NCI-H1694 treated with DMSO at 0.1 percent for 48 hours (cell line): ENCODE measurements at regions not wholly inside any gene's neighbourhood (a gene's known extent, or its start where the extent isn't known, plus 50 kb on each side); places are given as distances from the start of the nearest gene placed in this dataset.
"Not testable (repeated sequence)": the region's sequence is repeated elsewhere in the genome, so short reads cannot be mapped to it uniquely, and the experiment has no call there.

Experiments
- DNase-seq: peaks from one replicate; lab custom pipeline; 2025; lab: John Stamatoyannopoulos, UW

DNA sequence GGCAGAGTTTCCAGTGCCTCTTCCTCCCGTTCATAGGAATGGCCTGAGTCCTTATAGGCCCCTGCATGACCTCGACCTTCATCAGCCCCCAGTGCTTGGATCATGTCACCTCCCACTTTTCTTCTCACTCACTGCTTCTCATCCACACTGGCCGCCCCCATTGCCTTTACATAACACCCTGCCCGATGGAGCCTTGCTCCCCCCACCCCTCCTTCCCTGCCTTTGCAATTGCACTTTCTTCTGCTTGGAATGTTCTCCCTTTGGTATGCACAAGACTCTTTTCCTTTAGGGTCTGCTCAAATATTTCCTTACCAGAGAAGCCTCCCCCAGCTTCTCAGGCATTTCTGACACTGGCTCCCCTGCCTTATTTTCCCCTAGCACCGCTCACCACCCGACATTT, 125.2 kb upstream of the KCNJ6 start:
- DNase-seq, result no peak

DNA sequence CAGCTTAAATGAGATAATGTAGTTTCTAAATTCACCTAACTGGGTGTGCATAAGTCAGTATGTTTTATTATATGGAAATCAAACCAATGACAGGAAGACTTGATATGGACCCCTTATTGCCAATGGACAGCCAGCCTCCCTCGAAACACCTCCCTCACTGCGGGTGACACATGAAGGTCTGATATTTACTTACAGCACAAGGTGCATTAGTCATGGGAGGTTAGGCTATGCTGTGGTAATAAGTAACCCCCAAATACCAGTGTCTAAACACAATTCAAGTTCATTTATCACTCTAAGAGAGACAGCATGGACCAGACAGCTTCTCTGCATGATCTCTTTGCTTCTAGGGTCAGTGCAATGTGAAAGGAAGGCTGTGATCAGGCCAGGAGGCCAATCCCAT, 126.0 kb upstream of the KCNJ6 start:
- DNase-seq, result no peak

DNA sequence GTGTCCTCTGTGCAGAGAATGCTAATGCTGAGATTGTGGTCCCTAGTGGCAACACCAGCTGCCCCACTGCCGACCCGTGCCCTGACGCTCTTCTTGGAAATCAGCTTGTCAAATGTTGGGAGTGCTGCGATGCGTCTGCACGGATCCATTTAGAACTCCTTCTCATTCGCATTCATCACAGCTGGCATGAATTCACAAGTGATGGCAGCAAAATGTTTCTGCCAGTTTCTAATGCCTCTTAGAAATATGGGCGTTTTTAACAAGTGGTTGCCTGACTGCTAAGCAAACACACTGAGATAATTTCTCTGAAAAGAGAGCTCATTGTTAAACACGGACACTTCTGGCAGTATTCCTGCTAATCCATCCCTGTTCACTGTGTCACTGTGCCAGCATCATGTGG, 131.9 kb upstream of the KCNJ6 start:
- DNase-seq, result no peak

- DNase-seq, result no peak
Observed at GRCh38 chr21:38054334-38054733, 138.1 kb upstream of the KCNJ6 start.

DNA sequence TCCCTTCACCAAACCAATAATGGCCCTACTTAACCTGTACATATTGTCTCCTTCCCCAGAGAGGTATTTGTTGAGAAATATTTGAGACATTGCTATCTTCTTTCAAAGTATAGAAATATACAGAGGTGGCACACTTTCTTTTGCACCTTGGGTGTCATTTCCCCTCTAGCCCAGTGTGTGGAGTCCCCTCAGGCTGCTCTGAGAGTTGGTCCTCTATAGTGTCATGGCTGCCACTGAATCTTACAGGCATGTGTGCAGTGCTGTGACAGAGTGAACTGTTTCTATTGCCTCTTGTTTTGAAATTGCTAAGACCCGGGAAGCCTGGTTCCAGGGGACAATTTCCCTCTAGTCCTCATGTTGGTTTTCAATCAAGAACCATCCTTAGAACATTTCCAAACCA, 140.2 kb upstream of the KCNJ6 start:
- DNase-seq, result no peak

DNA sequence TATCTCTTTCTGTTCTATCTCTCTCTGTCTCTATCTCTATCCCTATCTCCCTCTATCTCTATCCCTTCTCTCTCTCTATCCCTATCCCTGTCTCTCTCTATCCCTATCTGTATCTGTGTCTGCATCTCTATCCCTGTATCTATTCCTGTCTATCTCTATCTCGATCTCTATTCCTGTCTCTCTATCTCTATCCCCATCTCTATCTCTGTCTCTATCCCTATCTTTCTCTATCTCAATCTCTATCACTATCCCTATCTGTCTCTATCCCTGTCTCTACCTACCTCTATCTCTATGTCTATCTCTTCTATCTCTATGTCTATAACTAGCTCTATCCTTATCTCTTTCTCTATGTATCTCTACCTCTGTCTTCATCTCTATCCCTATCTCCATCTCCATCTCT, 141.4 kb upstream of the KCNJ6 start:
- no peak for DNase-seq

DNA sequence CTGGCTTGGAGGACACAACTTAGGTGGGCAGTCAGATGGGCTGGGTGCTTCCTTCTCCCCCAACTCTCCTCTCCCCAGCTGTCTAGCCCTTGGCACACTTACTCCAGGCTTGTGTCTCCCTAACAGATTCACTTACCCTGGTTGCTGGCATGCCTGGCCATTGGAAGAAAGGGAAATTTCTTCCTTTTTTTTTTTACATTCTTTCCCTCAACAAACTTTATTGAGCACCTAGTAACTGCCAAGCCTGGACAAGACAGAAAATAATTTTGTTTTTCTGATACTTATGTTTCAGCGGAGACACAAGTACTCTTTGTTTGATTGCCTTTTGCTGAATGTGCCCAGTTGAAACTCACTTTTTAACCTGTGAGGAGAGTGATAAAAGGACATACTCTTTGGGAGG, 144.3 kb upstream of the KCNJ6 start:
- no peak for DNase-seq

- DNase-seq, result no peak
Observed at GRCh38 chr21:38067086-38067739, 151.0 kb upstream of the KCNJ6 start.

DNA sequence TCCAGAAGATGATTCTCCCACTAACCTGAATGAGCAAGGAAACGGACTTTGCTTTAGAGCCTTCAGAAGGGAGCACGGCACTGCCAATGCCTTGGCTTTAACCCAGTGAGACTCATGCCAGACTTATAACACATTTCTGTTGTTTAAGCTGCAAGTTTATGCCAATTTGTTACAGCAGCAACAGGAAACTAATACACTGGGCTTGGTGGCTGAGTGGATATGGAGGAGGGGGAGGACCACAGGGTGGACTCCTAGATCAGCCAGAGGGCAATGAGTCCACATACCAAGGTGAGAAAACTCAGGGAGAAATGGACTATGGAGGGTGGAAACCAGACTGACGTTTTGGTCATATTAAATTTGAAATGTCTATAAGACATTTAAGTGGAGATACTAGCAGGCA, 156.2 kb upstream of the KCNJ6 start:
- no peak for DNase-seq

DNA sequence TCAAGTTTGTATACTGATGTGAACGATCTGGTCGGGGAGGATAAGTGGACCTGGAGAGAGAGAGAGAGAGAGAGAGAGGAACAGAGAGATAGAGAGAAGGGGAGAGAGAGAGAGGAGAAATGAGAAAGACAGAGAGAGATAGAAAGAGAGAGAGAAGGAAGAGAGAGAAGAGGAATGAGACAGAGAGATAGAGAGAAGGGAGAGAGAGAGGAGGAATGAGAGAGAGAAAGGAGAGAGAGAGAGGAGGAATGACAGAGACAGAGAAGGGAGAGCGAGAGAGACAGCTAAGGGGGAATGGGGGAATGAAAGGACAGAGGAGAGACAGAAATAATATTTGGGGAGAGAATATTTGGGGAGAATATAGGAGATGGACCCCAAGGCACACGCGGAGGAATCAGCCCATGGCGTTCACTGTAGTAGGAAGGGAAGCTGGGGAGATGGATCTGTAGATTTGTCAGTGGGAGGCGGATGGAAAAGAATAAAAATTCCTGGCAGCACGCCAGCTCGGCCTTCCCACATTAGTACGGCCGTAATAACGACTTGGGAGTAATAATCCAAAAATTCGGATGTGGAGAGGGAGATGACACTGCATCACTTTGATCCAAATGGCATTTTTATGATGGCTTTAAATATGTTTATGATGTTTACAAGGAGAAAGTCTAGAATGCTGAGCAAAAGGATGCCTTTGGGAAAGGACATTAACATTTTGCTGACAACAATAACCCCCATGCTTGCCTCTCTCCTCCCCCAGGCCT, 159.8 kb upstream of the KCNJ6 start:
- no peak for DNase-seq

GRCh38 chr21:38077569-38077968, 161.3 kb upstream of the KCNJ6 start:
- DNase-seq, result no peak

DNA sequence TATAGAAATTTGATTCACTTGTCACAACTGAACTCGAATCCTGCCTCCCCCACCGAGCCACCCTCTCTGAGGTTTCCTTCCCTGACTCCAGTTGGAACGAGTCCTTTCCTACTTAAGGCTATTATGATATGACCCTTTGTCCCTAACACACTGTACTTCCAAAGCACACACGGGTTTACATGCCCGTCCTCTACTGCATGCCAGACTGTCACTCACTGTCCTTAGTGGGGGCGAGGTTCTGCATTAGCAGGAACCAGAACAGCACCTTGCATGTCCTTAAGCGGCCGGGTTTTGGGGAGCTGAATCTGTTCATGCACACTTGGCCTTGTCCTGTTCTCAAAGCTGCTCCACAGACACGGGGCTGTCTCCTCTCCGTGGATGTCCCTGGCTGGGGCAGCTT, 164.6 kb upstream of the KCNJ6 start:
- DNase-seq, result no peak

DNA sequence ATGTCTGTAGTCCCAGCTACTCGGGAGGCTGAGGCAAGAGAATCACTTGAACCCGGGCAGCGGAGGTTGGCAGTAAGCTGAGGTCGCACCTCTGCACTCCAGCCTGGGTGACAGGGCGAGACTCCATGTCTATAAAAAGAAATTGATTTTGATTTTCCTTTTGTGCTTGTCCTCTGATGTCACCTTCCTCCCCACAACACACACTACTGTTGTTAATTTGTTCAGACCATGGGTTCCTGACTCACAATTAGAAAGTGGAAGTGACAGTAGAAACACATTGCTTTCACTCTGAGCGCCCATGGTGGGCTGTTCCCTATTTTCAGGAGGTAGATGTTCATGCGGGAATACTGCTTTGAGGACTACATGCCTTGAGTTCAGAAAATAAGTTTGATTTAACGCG, 165.5 kb upstream of the KCNJ6 start:
- no peak for DNase-seq

DNA sequence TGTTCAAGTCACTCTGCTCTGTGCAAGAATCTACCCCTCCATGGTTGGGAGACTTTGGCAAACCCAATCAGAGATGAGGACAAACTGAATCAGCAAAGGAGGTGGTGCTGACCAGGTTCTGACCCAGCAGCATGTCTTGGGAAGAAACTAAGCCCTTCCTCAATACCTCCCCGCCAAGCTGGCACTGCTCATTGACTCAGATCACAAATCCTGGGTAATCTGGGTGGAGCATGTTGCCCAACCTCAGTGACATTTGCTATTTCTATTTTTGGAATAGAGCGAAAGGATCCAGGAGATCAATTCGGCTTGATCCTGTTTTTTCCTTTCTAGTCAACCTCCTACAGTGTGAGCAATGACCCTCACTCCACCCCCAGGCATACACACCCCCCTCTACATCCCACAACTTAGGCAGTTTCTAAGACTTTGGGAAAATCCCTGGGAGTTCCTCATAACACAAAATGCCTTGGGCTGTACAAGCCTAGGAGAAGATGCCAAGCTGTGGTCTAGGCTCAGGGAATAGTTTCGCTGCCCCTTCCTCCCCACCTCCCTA, 166.8 kb upstream of the KCNJ6 start:
- no peak for DNase-seq

DNA sequence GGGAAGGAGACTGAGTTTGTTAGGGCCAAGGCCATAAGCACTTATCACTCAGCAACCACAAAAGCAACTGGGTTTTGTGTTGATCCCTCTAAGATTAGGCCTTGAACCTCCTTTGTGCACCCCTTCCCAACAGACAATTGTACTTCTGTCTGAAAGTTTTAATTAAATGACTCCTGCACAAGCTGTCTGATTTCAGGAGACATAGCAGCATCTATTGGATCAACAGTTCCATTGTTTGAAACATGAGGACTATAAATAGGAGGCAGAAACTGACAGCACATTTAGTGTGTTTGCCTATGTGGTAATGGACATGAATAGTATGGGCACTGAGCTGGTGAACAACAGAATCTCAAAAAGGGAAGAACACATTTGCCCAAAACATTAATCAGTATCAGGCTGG, 167.3 kb upstream of the KCNJ6 start:
- DNase-seq, result no peak

DNA sequence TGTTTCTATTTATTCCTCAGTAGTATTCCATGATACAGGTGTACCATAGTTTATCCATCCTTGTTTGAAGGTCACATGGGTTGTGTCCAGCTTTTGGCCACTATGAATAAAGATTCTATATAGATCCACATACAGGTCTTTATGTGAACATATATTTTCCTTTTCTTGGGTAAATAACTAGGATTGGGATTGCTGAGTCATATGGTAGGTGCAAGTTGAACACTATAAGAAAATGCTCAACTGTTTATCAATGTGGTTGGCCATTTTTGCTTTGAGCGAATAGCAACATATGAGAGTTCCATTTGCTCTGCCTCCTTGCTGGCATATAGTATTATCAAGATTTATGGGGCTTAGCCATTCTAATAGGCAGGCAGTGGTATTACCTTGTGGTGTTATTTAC, 170.2 kb upstream of the KCNJ15 start:
- DNase-seq, result no peak

DNA sequence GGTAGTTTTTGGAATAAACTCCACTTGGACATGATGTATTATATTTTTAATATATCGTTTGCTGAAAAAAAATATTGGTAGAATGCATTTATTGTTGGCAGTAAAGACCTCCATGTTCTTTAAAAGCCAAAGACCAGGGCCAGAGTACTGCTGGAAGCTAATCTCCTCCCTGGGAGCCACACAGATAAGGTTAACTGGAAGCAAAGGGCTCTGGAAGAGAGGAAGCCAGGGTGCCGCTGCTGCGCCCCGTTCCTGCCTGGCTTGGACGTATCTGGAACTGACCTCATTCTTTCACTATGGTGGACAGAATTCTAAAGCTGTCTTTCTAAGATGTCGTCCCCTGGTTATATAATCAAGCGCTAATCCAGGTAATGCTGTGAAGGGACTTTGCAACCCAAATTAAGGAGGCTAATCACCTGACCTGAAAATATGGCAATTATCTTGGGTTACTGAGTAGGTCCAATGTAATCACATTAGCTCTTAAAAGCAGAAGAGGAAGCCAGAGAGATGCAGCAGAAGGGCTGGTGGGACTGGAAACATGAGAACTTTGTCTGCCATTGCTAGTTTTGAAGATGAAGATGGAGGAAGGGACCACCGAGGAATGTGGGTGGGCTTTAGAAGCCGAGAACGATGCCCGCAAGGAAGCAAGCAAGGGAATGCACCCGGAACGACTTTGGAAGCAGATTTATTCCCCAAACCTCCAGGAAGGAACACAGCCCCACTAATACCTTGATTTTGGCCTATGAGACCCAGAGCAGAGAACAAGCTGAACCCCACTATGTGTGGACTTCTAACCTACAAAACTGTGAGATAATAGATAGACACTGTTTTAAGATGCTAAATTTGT, 167.7 kb upstream of the KCNJ15 start:
- DNase-seq, result no peak

DNA sequence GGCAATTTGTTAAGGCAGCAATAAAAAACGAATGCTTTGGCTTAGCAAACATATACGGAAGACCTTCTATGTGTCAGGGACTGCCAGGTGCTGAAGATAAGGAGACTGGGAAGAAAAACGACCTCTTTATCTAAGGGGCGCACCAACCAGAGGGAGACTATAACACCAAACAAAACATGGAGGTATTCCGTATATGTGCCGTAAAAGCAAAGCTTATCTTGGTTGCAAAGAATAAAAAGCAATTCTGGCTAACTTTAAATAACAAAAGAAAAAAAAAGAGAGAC, 167.1 kb upstream of the KCNJ15 start:
- no peak for DNase-seq

GRCh38 chr21:38091061-38091460, 165.7 kb upstream of the KCNJ15 start:
- DNase-seq, result not testable (repeated sequence)

DNA sequence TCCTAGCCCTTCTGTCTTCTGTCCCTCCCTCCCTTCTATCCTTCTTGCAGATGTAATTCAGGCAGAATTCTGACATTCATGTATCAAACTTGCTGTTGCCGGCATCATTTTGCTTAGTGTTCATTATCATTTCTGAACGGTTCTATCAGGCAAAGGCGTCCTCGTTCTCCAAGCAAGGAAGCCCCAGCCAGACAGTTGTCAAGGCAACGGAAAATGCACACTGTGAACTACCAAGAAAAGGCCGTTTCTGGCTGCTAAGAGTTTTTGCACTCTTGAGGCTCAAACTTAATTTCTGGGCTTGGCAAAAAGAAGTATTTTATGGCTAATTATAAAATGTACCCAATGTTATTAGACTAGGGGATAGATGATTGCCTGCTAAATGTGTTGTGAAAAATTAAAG, 164.7 kb upstream of the KCNJ15 start:
- DNase-seq, result no peak

DNA sequence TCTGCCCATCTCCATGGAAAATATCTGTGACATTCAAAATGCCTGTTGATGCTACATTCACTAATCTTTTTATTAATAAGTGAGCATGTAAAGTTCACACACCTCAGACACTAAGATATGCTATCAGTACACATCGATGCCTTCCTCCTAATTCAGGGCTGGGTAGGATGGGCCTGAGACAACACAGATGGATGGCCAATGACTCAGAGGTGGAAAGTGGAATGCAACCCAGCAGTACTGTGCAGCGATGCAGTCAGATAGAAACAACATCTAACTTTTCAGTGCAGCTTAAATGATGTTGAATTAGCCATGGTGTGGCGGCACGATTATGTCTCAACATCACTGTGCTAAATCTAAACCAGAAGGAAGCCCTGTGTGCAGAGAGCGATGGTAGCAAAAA, 161.6 kb upstream of the KCNJ15 start:
- no peak for DNase-seq

DNA sequence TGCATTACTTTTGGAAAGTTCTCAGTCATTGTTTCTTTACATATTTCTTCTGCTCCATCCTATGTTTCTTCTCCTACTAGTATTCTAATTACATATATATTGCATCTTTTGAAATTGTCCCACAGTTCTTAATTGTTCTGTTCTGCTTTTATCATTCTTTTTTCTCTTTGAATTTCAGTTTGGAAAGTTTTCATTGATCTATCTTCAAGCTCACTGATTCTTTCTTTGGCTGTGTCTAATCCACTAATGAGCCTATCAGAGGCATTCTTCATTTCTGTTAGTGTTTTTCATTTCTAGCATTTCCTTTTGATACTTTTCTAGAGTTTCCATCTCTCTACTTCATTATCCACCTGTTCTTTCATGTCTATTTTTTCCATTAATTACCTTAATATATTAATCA, 159.0 kb upstream of the KCNJ15 start:
- no peak for DNase-seq

- DNase-seq, result no peak
Observed at GRCh38 chr21:38112219-38112789, 144.5 kb upstream of the KCNJ15 start.
